PC-9 (cell line): ENCODE measurements at regions not wholly inside any gene's neighbourhood (a gene's known extent, or its start where the extent isn't known, plus 50 kb on each side); places are given as distances from the start of the nearest gene placed in this dataset.

Source experiments
- BruUV-seq: library from RNA; stranded (reverse); fragments of 400-500 nt; replicated peaks from 2 replicates; lab custom pipeline; 2021; lab: Mats Ljungman, UMichigan
- CTCF ChIA-PET: fragments of 300-600 bp; sonication (Branson Sonifier 250); formaldehyde crosslinking; loops from one replicate; lab custom pipeline; 2022; ENCODE audit warnings: antibody characterized with exemption; lab: Charles Lee
- POLR2A ChIA-PET: fragments of 300-600 bp; sonication (Branson Sonifier 250); formaldehyde crosslinking; loops from one replicate; lab custom pipeline; 2022; ENCODE audit warnings: antibody characterized with exemption; ENCODE audit not compliant: unreplicated experiment; lab: Charles Lee
- DNase-seq, 2 experiments: peaks; one replicate each; pipeline versions ENCODE4 v3.0.0 to v3.0.0-alpha.2; 2015 to 2022; ENCODE audit warnings: mixed read lengths in 1 of 2
- H2AFZ ChIP-seq: fragments of 200-600 bp; sonication (generic); 2 replicates; pipeline ENCODE4 v1.8.1; 2017; ENCODE audit warnings: antibody characterized with exemption
- H3F3A ChIP-seq: fragments of 200-600 bp; sonication (generic); 2 replicates; pipeline ENCODE4 v1.8.1; 2017; ENCODE audit warnings: antibody characterized with exemption, mild to moderate bottlenecking, low read depth; ENCODE audit not compliant: insufficient read depth
- H3K27ac ChIP-seq: fragments of 200-600 bp; sonication (generic); 2 replicates; pipeline ENCODE4 v1.6.1; 2016; ENCODE audit warnings: mixed run types
- H3K27me3 ChIP-seq: fragments of 200-600 bp; sonication (generic); 2 replicates; pipeline ENCODE4 v1.6.1; 2016; ENCODE audit warnings: low read depth, mixed run types; ENCODE audit not compliant: insufficient read depth
- H3K36me3 ChIP-seq: fragments of 200-600 bp; sonication (generic); 2 replicates; pipeline ENCODE4 v1.6.1; 2016; ENCODE audit warnings: low read depth, mixed run types
- H3K4me1 ChIP-seq: fragments of 200-600 bp; sonication (generic); replicated peaks from 2 replicates; pipeline ENCODE4 v1.6.1; 2016; ENCODE audit warnings: mixed run types; ENCODE audit not compliant: insufficient read depth
- H3K4me2 ChIP-seq: fragments of 200-600 bp; sonication (generic); 2 replicates; pipeline ENCODE4 v1.6.1; 2017; ENCODE audit warnings: mixed run types
- H3K4me3 ChIP-seq: fragments of 200-600 bp; sonication (generic); 2 replicates; pipeline ENCODE4 v1.6.1; 2016; ENCODE audit warnings: mixed run types
- H3K79me2 ChIP-seq: fragments of 200-600 bp; sonication (generic); 2 replicates; pipeline ENCODE4 v1.6.1; 2017; ENCODE audit warnings: low read depth, mixed run types
- H3K9me2 ChIP-seq: fragments of 200-600 bp; sonication (generic); 2 replicates; pipeline ENCODE4 v1.8.1; 2017; ENCODE audit warnings: mild to moderate bottlenecking; ENCODE audit not compliant: insufficient read depth
- H3K9me3 ChIP-seq: fragments of 200-600 bp; sonication (generic); 2 replicates; pipeline ENCODE4 v1.8.1; 2016; ENCODE audit warnings: low read depth; ENCODE audit not compliant: insufficient read depth
- H4K20me1 ChIP-seq: fragments of 200-600 bp; sonication (generic); 2 replicates; pipeline ENCODE4 v1.8.1; 2017; ENCODE audit not compliant: insufficient read depth
- EZH2 ChIP-seq: fragments of 200-600 bp; sonication (generic); IDR thresholded peaks from 2 replicates; pipeline ENCODE4 v1.8.0; 2017; ENCODE audit warnings: antibody characterized with exemption, low read depth
- intact Hi-C: fragments of 100-400 bp; cut with micrococcal nuclease; formaldehyde crosslinking; loops from one replicate; pipeline ENCODE4 v1.10.0; 2022; ENCODE audit not compliant: unreplicated experiment
- TF ChIP-seq, protein P1 (sequence below): fragments of 200-600 bp; sonication (generic); conservative IDR thresholded peaks from 2 replicates; pipeline ENCODE4 v1.6.1; 2017; ENCODE audit warnings: mixed run types, antibody characterized with exemption, mild to moderate bottlenecking, moderate library complexity

DNA sequence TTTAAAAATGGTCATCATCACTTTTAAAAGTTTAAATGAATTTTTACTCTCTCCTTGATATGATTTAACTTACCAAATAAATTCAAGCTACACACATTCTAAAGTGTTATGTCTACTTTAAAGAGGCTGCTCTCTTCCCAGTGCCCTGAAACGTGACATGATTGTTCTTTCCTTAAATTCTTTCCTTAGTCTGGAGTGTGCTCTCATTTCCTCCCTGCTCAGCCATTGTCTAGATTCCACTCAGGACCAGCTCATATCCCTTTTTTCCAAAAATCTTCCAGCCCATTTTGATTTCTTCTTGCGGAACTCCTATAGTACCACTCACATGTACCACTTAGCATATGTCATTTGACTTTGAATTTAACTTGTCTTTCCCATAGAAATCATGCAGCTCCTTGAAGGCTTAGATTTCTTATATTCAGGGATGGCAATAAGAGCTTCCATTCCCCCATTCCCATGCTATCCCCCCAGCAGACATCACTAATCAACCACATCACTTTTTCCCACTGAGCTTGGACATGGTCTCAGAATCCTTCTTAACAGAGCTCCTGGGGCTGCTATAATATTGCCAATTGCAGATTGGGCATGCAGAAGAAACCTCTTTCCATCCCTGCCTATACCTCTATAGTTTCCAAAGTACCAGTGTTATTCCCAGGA, 54.7 kb upstream of the ITPKB start:
- Histone ChIP-seq H3K27ac (no peak overlapping the region), H3F3A (no peaks in the 10 kb centered on the region), H3K9me2 (no peaks in the 10 kb centered on the region), H3K4me1 (no peaks in the 10 kb centered on the region), H3K27me3 (no peaks in the 10 kb centered on the region), H3K4me3 (no peak overlapping the region), H3K79me2 (no peaks in the 10 kb centered on the region), H3K4me2 (no peak overlapping the region), H2AFZ (no peak overlapping the region; the same call in 1 of the 2 replicates), H3K9me3 (no peaks in the 10 kb centered on the region), H3K36me3 (no peaks in the 10 kb centered on the region), H4K20me1 (no peaks in the 10 kb centered on the region)
- CTCF ChIA-PET, result no interaction called here
- DNase-seq, result no peak
- BruUV-seq, result no TSS peak
- POLR2A ChIA-PET, result no interaction called here
- intact Hi-C loops, result no loop called here
- TF ChIP-seq EZH2, result no peak
- TF ChIP-seq, protein P1, sequence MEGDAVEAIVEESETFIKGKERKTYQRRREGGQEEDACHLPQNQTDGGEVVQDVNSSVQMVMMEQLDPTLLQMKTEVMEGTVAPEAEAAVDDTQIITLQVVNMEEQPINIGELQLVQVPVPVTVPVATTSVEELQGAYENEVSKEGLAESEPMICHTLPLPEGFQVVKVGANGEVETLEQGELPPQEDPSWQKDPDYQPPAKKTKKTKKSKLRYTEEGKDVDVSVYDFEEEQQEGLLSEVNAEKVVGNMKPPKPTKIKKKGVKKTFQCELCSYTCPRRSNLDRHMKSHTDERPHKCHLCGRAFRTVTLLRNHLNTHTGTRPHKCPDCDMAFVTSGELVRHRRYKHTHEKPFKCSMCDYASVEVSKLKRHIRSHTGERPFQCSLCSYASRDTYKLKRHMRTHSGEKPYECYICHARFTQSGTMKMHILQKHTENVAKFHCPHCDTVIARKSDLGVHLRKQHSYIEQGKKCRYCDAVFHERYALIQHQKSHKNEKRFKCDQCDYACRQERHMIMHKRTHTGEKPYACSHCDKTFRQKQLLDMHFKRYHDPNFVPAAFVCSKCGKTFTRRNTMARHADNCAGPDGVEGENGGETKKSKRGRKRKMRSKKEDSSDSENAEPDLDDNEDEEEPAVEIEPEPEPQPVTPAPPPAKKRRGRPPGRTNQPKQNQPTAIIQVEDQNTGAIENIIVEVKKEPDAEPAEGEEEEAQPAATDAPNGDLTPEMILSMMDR, result no peak

DNA sequence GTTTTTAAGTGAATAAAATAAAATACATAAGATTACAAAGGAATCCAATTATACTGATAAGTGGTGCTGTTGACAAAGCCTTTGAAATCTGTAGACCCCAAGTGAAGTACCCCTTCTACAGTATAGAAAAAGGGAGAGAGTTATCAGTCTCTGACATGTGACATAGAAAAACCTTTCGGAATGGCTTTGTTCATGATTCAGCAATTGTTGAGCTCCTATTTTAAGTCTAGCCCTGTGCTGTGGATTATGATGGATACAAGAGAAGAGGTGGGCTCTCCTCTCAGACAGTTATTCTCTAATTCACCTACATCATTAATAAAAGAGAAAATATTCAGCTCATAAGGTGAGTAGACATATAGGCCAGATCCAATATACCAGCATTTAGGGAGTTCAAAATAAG, 53.3 kb upstream of the ITPKB start:
- no peak overlapping the region for H3K27ac ChIP-seq
- no peaks in the 10 kb centered on the region for H3F3A ChIP-seq
- no peaks in the 10 kb centered on the region for H4K20me1 ChIP-seq
- POLR2A ChIA-PET, result no interaction called here
- TF ChIP-seq, protein P1, result no peak
- TF ChIP-seq EZH2, result no peak
- H3K4me2 ChIP-seq, result no peak overlapping the region
- no peaks in the 10 kb centered on the region for H3K9me3 ChIP-seq
- no peaks in the 10 kb centered on the region for H3K79me2 ChIP-seq
- CTCF ChIA-PET, result no interaction called here
- intact Hi-C loops, result no loop called here
- no peak overlapping the region for H2AFZ ChIP-seq
- BruUV-seq, result no TSS peak
- H3K9me2 ChIP-seq, result 0 out of 2 replicates have a peak, but pooled peaks cover 5% of the 10 kb centered on the region
- no peaks in the 10 kb centered on the region for H3K27me3 ChIP-seq
- H3K4me1 ChIP-seq, result no peaks in the 10 kb centered on the region
- no peak for DNase-seq
- no peak overlapping the region for H3K4me3 ChIP-seq
- H3K36me3 ChIP-seq, result no peaks in the 10 kb centered on the region

DNA sequence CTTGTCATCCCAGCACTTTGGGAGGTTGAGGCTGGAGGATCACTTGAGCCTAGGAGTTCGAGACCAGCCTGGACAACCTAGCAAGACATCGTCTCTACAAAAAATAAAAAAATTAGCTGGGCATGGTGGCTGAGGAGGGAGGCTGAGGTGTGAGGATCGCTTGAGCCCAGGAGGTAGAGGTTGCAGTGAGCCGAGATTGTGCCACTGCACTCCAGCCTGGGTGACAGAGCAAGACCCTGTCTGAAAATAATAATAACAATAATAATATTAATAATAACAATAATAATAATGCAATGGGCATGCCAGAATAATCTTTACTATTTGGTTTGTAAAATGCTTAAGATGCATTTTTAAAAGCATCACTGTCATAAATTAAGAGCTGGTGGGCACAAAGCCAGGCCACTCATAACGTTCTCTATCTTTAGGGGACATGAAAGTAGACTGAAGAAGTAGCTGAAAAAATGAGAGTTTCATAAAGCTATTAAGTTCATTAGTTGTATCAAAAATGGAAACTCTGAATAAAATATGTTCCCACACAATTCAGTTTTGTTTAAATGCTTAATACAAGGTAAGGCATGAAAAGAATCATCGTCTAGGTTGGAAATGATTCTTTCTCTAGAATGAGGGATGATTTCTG, 51.6 kb upstream of the ITPKB start:
- H3K36me3 ChIP-seq, result no peaks in the 10 kb centered on the region
- no peaks in the 10 kb centered on the region for H3K27me3 ChIP-seq
- intact Hi-C loops, result no loop called here
- H3K4me1 ChIP-seq, result no peaks in the 10 kb centered on the region
- no peaks in the 10 kb centered on the region for H3K9me3 ChIP-seq
- no peaks in the 10 kb centered on the region for H3F3A ChIP-seq
- H3K27ac ChIP-seq, result no peak overlapping the region
- no peak overlapping the region for H3K4me2 ChIP-seq
- BruUV-seq, result no TSS peak
- no peaks in the 10 kb centered on the region for H4K20me1 ChIP-seq
- no peaks in the 10 kb centered on the region for H3K79me2 ChIP-seq
- TF ChIP-seq, protein P1, result no peak
- no peak for TF ChIP-seq EZH2
- ChIA-PET POLR2A (no interaction called here), CTCF (interaction anchor here (0.6 kb wide), 1 partner anchor 10 kb away, joined by 3 read pairs; no protein-coding TSS in a partner anchor)
- H3K4me3 ChIP-seq, result no peak overlapping the region
- no peak overlapping the region for H2AFZ ChIP-seq
- H3K9me2 ChIP-seq, result 0 out of 2 replicates have a peak, but pooled peaks cover 5% of the 10 kb centered on the region
- DNase-seq, result no peak
